ENCODE measurements at regions not wholly inside any gene's neighbourhood (a gene's known extent, or its start where the extent isn't known, plus 50 kb on each side); places are given as distances from the start of the nearest gene placed in this dataset.

GRCh38 chr9:90078988-90079421 lies 474.2 kb downstream of the GADD45G start:
- Mint-ChIP-seq H3K4me1 (peaks cover 15% of the 10 kb centered on the region), H3K4me3 (no peak overlapping the region), H3K27ac (no peak overlapping the region), H3K27me3 (peaks cover 38% of the 10 kb centered on the region), H3K36me3 (ENCODE audit: low read depth) (no peaks in the 10 kb centered on the region), H3K9me3 (no peaks in the 10 kb centered on the region)
- intact Hi-C loops (cut with micrococcal nuclease): no loop called here
- no peak for DNase-seq

GRCh38 chr9:90085633-90086032 lies 480.8 kb downstream of the GADD45G start:
- H3K9me3 Mint-ChIP-seq: no peaks in the 10 kb centered on the region
- no peak overlapping the region for H3K27ac Mint-ChIP-seq
- H3K36me3 Mint-ChIP-seq (ENCODE audit: low read depth): no peaks in the 10 kb centered on the region
- no peak overlapping the region for H3K4me3 Mint-ChIP-seq
- H3K4me1 Mint-ChIP-seq: no peaks in the 10 kb centered on the region
- H3K27me3 Mint-ChIP-seq: peaks cover 33% of the 10 kb centered on the region
- intact Hi-C loops (cut with micrococcal nuclease): no loop called here
- no peak for DNase-seq

- H3K4me1 Mint-ChIP-seq: no peaks in the 10 kb centered on the region
- no peaks in the 10 kb centered on the region for H3K36me3 Mint-ChIP-seq (ENCODE audit: low read depth)
- intact Hi-C loops (cut with micrococcal nuclease): no loop called here
- H3K27ac Mint-ChIP-seq: no peak overlapping the region
- no peaks in the 10 kb centered on the region for H3K9me3 Mint-ChIP-seq
- no peak for DNase-seq
- no peak overlapping the region for H3K4me3 Mint-ChIP-seq
- peaks cover 33% of the 10 kb centered on the region for H3K27me3 Mint-ChIP-seq
Measured at GRCh38 chr9:90086101-90086511, 481.3 kb downstream of the GADD45G start.

GRCh38 chr9:90088434-90088833 lies 483.6 kb downstream of the GADD45G start:
- Mint-ChIP-seq H3K4me1 (peaks cover 16% of the 10 kb centered on the region), H3K27me3 (peaks cover 42% of the 10 kb centered on the region)

GRCh38 chr9:90088856-90089255 lies 484.0 kb downstream of the GADD45G start:
- no peak overlapping the region for H3K27ac Mint-ChIP-seq
- no peaks in the 10 kb centered on the region for H3K9me3 Mint-ChIP-seq
- intact Hi-C loops (cut with micrococcal nuclease): no loop called here
- no peak for DNase-seq
- H3K4me1 Mint-ChIP-seq: peaks cover 17% of the 10 kb centered on the region
- no peaks in the 10 kb centered on the region for H3K36me3 Mint-ChIP-seq (ENCODE audit: low read depth)
- H3K4me3 Mint-ChIP-seq: no peak overlapping the region
- peaks cover 46% of the 10 kb centered on the region for H3K27me3 Mint-ChIP-seq

More at GRCh38 chr9:90088434-90088833, 483.6 kb downstream of the GADD45G start:
- Mint-ChIP-seq H3K36me3 (ENCODE audit: low read depth) (no peaks in the 10 kb centered on the region), H3K27ac (no peak overlapping the region), H3K9me3 (no peaks in the 10 kb centered on the region), H3K4me3 (no peak overlapping the region)
- intact Hi-C loops (cut with micrococcal nuclease): no loop called here
- DNase-seq: no peak

GRCh38 chr9:90090997-90091396 lies 486.2 kb downstream of the GADD45G start:
- no peaks in the 10 kb centered on the region for H3K36me3 Mint-ChIP-seq (ENCODE audit: low read depth)
- H3K9me3 Mint-ChIP-seq: no peaks in the 10 kb centered on the region
- no peak for DNase-seq
- H3K27me3 Mint-ChIP-seq: peaks cover 46% of the 10 kb centered on the region
- peaks cover 17% of the 10 kb centered on the region for H3K4me1 Mint-ChIP-seq
- no peak overlapping the region for H3K27ac Mint-ChIP-seq
- no peak overlapping the region for H3K4me3 Mint-ChIP-seq
- intact Hi-C loops (cut with micrococcal nuclease): no loop called here

GRCh38 chr9:90092508-90092907 lies 487.7 kb downstream of the GADD45G start:
- Mint-ChIP-seq H3K36me3 (ENCODE audit: low read depth) (no peaks in the 10 kb centered on the region), H3K4me1 (peaks cover 17% of the 10 kb centered on the region), H3K9me3 (no peaks in the 10 kb centered on the region), H3K27me3 (peaks cover 51% of the 10 kb centered on the region), H3K4me3 (no peak overlapping the region), H3K27ac (no peak overlapping the region)
- peak; percentile 70 for DNase-seq
- intact Hi-C loops (cut with micrococcal nuclease): no loop called here

GRCh38 chr9:90095682-90096081 lies 490.9 kb downstream of the GADD45G start:
- no peak for DNase-seq
- no peaks in the 10 kb centered on the region for H3K36me3 Mint-ChIP-seq (ENCODE audit: low read depth)
- no peak overlapping the region for H3K27ac Mint-ChIP-seq
- intact Hi-C loops (cut with micrococcal nuclease): no loop called here
- H3K9me3 Mint-ChIP-seq: no peaks in the 10 kb centered on the region
- H3K27me3 Mint-ChIP-seq: peaks cover 32% of the 10 kb centered on the region
- no peak overlapping the region for H3K4me3 Mint-ChIP-seq
- peaks cover 17% of the 10 kb centered on the region for H3K4me1 Mint-ChIP-seq

GRCh38 chr9:90097237-90097636 lies 492.4 kb downstream of the GADD45G start:
- intact Hi-C loops (cut with micrococcal nuclease): no loop called here

GRCh38 chr9:90098408-90098807 lies 493.6 kb downstream of the GADD45G start:
- no peak overlapping the region for H3K27ac Mint-ChIP-seq
- intact Hi-C loops (cut with micrococcal nuclease): no loop called here
- H3K4me1 Mint-ChIP-seq: peaks cover 9% of the 10 kb centered on the region
- H3K27me3 Mint-ChIP-seq: peaks cover 18% of the 10 kb centered on the region
- no peak for DNase-seq
- no peaks in the 10 kb centered on the region for H3K9me3 Mint-ChIP-seq
- H3K36me3 Mint-ChIP-seq (ENCODE audit: low read depth): no peaks in the 10 kb centered on the region
- no peak overlapping the region for H3K4me3 Mint-ChIP-seq

More at GRCh38 chr9:90097237-90097636, 492.4 kb downstream of the GADD45G start:
- Mint-ChIP-seq H3K27ac (no peak overlapping the region), H3K27me3 (peaks cover 25% of the 10 kb centered on the region), H3K36me3 (ENCODE audit: low read depth) (no peaks in the 10 kb centered on the region), H3K4me1 (peaks cover 18% of the 10 kb centered on the region), H3K9me3 (no peaks in the 10 kb centered on the region), H3K4me3 (no peak overlapping the region)
- DNase-seq: no peak

GRCh38 chr9:90099262-90099963 lies 494.6 kb downstream of the GADD45G start:
- H3K4me1 Mint-ChIP-seq: peaks cover 14% of the 10 kb centered on the region
- H3K27me3 Mint-ChIP-seq: peaks cover 14% of the 10 kb centered on the region
- H3K36me3 Mint-ChIP-seq (ENCODE audit: low read depth): no peaks in the 10 kb centered on the region
- H3K9me3 Mint-ChIP-seq: no peaks in the 10 kb centered on the region
- DNase-seq: peak; percentile 71
- intact Hi-C loops (cut with micrococcal nuclease): no loop called here
- H3K4me3 Mint-ChIP-seq: no peak overlapping the region
- no peak overlapping the region for H3K27ac Mint-ChIP-seq

- Mint-ChIP-seq H3K27me3 (peaks cover 14% of the 10 kb centered on the region), H3K36me3 (ENCODE audit: low read depth) (no peaks in the 10 kb centered on the region), H3K9me3 (no peaks in the 10 kb centered on the region), H3K4me3 (no peak overlapping the region), H3K27ac (no peak overlapping the region), H3K4me1 (peaks cover 14% of the 10 kb centered on the region)
- DNase-seq: no peak
- intact Hi-C loops (cut with micrococcal nuclease): loop anchor here (5.0 kb wide), 2 partner anchors 103 to 118 kb away; no protein-coding TSS in a partner anchor
Measured at GRCh38 chr9:90100014-90100413, 495.2 kb downstream of the GADD45G start.

- Mint-ChIP-seq H3K27me3 (peaks cover 11% of the 10 kb centered on the region), H3K4me3 (no peak overlapping the region), H3K36me3 (ENCODE audit: low read depth) (no peaks in the 10 kb centered on the region), H3K4me1 (peaks cover 14% of the 10 kb centered on the region), H3K9me3 (no peaks in the 10 kb centered on the region), H3K27ac (peak overlapping the region; percentile 39)
- peak; percentile 94 for DNase-seq
- intact Hi-C loops (cut with micrococcal nuclease): loop anchor here (1.0 to 5.0 kb wide), 6 partner anchors 105 to 504 kb away; no protein-coding TSS in a partner anchor
Measured at GRCh38 chr9:90102292-90102901, 497.6 kb downstream of the GADD45G start.

GRCh38 chr9:90103771-90104170 lies 499.0 kb downstream of the GADD45G start:
- DNase-seq: no peak
- Mint-ChIP-seq H3K36me3 (ENCODE audit: low read depth) (no peaks in the 10 kb centered on the region), H3K4me1 (peaks cover 14% of the 10 kb centered on the region), H3K27ac (no peak overlapping the region), H3K9me3 (no peaks in the 10 kb centered on the region), H3K4me3 (no peak overlapping the region), H3K27me3 (peaks cover 9% of the 10 kb centered on the region)
- intact Hi-C loops (cut with micrococcal nuclease): loop anchor here (5.0 kb wide), 2 partner anchors 106 to 121 kb away; no protein-coding TSS in a partner anchor
